ENCODE measurements at regions not wholly inside any gene's neighbourhood (a gene's known extent, or its start where the extent isn't known, plus 50 kb on each side); places are given as distances from the start of the nearest gene placed in this dataset.

GRCh38 chr4:28787947-28788346, 1927.3 kb downstream of the STIM2 start:
- Histone ChIP-seq H3K36me3 (no peaks in the 10 kb centered on the region), H3K27me3 (no peaks in the 10 kb centered on the region), H3K9me3 (peaks cover 0 to 6% (median 0%) of the 10 kb centered on the region in 4 donors), H3K4me1 (no peaks in the 10 kb centered on the region), H3K4me3 (no peak overlapping the region), H3K27ac (no peak overlapping the region)
- WGBS, 5 donors, result 50 to 71% (median 57%) methylated on average over 2 of the region's 2 CpGs
- TF ChIP-seq POLR2A (IDR thresholded peaks at IDR 0.05), result no peak
- no peak for TF ChIP-seq CTCF (IDR thresholded peaks at IDR 0.05)
- TF ChIP-seq POLR2AphosphoS5 (IDR thresholded peaks at IDR 0.05), result no peak
- TF ChIP-seq EP300 (IDR thresholded peaks at IDR 0.05), result no peak
- DNase-seq, result no peak
- intact Hi-C loops (cut with DNase I; ENCODE audit: low total_unique reads), result no loop called here

GRCh38 chr4:28788929-28789490, 1928.4 kb downstream of the STIM2 start:
- H3K4me1 ChIP-seq, result no peaks in the 10 kb centered on the region
- TF ChIP-seq EP300 (IDR thresholded peaks at IDR 0.05) (no peak), POLR2AphosphoS5 (IDR thresholded peaks at IDR 0.05) (no peak), POLR2A (IDR thresholded peaks at IDR 0.05) (no peak), CTCF (IDR thresholded peaks at IDR 0.05) (no peak)
- no peak for DNase-seq
- intact Hi-C loops (cut with DNase I; ENCODE audit: low total_unique reads), result no loop called here
- H3K36me3 ChIP-seq, result no peaks in the 10 kb centered on the region
- no peaks in the 10 kb centered on the region for H3K27me3 ChIP-seq
- no peak overlapping the region for H3K27ac ChIP-seq
- peaks cover 0 to 6% (median 0%) of the 10 kb centered on the region in 4 donors for H3K9me3 ChIP-seq
- no peak overlapping the region for H3K4me3 ChIP-seq
- 86 to 93% (median 91%) methylated on average over 12 of the region's 12 CpGs for WGBS, 5 donors

- intact Hi-C loops (cut with DNase I; ENCODE audit: low total_unique reads), result no loop called here
- DNase-seq, result no peak
Measured at GRCh38 chr4:28792917-28793597, 1927.1 kb upstream of the PCDH7 start.

GRCh38 chr4:28799696-28800095, 1920.5 kb upstream of the PCDH7 start:
- intact Hi-C loops (cut with DNase I; ENCODE audit: low total_unique reads), result no loop called here
- TF ChIP-seq POLR2AphosphoS5 (IDR thresholded peaks at IDR 0.05) (no peak), EP300 (IDR thresholded peaks at IDR 0.05) (no peak), POLR2A (IDR thresholded peaks at IDR 0.05) (no peak), CTCF (IDR thresholded peaks at IDR 0.05) (no peak)
- Histone ChIP-seq H3K9me3 (no peaks in the 10 kb centered on the region), H3K36me3 (no peaks in the 10 kb centered on the region), H3K27me3 (no peaks in the 10 kb centered on the region), H3K4me3 (no peak overlapping the region), H3K4me1 (no peaks in the 10 kb centered on the region), H3K27ac (no peak overlapping the region)
- WGBS, 5 donors, result 36 to 53% (median 48%) methylated on average over 2 of the region's 2 CpGs
- DNase-seq, result no peak

More at GRCh38 chr4:28792917-28793597, 1927.1 kb upstream of the PCDH7 start:
- 45 to 80% (median 59%) methylated on average over 4 of the region's 4 CpGs for WGBS, 5 donors
- Histone ChIP-seq H3K4me3 (no peak overlapping the region), H3K27me3 (no peaks in the 10 kb centered on the region), H3K4me1 (no peaks in the 10 kb centered on the region), H3K9me3 (peaks cover 0 to 6% (median 0%) of the 10 kb centered on the region in 4 donors), H3K27ac (no peak overlapping the region), H3K36me3 (no peaks in the 10 kb centered on the region)
- TF ChIP-seq CTCF (IDR thresholded peaks at IDR 0.05) (no peak), EP300 (IDR thresholded peaks at IDR 0.05) (no peak), POLR2A (IDR thresholded peaks at IDR 0.05) (no peak), POLR2AphosphoS5 (IDR thresholded peaks at IDR 0.05) (no peak)
